Liver (tissue), 8 donors: ENCODE measurements at regions not wholly inside any gene's neighbourhood (a gene's known extent, or its start where the extent isn't known, plus 50 kb on each side); places are given as distances from the start of the nearest gene placed in this dataset.

ENCODE experiments used
- DNase-seq: peaks from one replicate; pipeline ENCODE4 v3.0.0-alpha.2; 2017; ENCODE audit warnings: low spot score
- H3K27ac ChIP-seq, 2 donors: one replicate each; pipeline ENCODE4 v1.7.0; 2013; ENCODE audit warnings: inconsistent platforms in 2 of 2, low read length in 2 of 2, control low read depth in 1 of 2, low read depth in 1 of 2, mild to moderate bottlenecking in 1 of 2
- H3K27me3 ChIP-seq, 4 donors: one replicate each; pipeline versions ENCODE4 v1.6.1 to v1.7.0; 2013; ENCODE audit warnings: low read length in 3 of 4, inconsistent platforms in 1 of 4, mild to moderate bottlenecking in 1 of 4, moderate library complexity in 1 of 4; ENCODE audit not compliant: control insufficient read depth in 4 of 4, insufficient read depth in 4 of 4
- H3K36me3 ChIP-seq, 4 donors: one replicate each; pipeline versions ENCODE4 v1.6.1 to v1.7.0; 2013; ENCODE audit warnings: low read length in 3 of 4, mild to moderate bottlenecking in 3 of 4, low read depth in 1 of 4, moderate library complexity in 1 of 4; ENCODE audit not compliant: control insufficient read depth in 4 of 4, insufficient read depth in 3 of 4
- H3K4me1 ChIP-seq, 4 donors: one replicate each; pipeline versions ENCODE4 v1.6.1 to v1.7.0; 2013; ENCODE audit warnings: low read length in 3 of 4, mild to moderate bottlenecking in 3 of 4, moderate library complexity in 1 of 4; ENCODE audit not compliant: control insufficient read depth in 4 of 4, insufficient read depth in 4 of 4
- H3K4me3 ChIP-seq, 3 donors: one replicate each; pipeline versions ENCODE4 v1.6.1 to v1.7.0; 2013; ENCODE audit warnings: low read length in 3 of 3, control low read depth in 1 of 3, low read depth in 1 of 3, mild to moderate bottlenecking in 1 of 3
- H3K9ac ChIP-seq, 2 donors: one replicate each; pipeline ENCODE4 v1.7.0; 2013; ENCODE audit warnings: low read length in 2 of 2, mild to moderate bottlenecking in 2 of 2, moderate library complexity in 2 of 2, control low read depth in 1 of 2, low read depth in 1 of 2
- H3K9me3 ChIP-seq, 4 donors: one replicate each; pipeline versions ENCODE4 v1.6.1 to v1.7.0; 2013; ENCODE audit warnings: low read length in 3 of 4; ENCODE audit not compliant: control insufficient read depth in 4 of 4
- ATF3 ChIP-seq: IDR thresholded peaks from 2 replicates; pipeline ENCODE4 v1.6.1; 2016; ENCODE audit warnings: antibody characterized with exemption
- CTCF ChIP-seq: fragments of 150-350 bp; IDR thresholded peaks from 2 replicates; pipeline ENCODE4 v1.5.1; 2017; ENCODE audit warnings: improper control_type of control experiment, low read depth, low read length; ENCODE audit not compliant: missing input control
- FOXA1 ChIP-seq: IDR thresholded peaks from 2 replicates; pipeline ENCODE4 v1.6.1; 2016; ENCODE audit warnings: antibody characterized with exemption
- FOXA2 ChIP-seq: IDR thresholded peaks from 2 replicates; pipeline ENCODE4 v1.6.1; 2016; ENCODE audit warnings: antibody characterized with exemption
- GABPA ChIP-seq, 2 donors: IDR thresholded peaks in 1 of 2; conservative IDR thresholded peaks in 1 of 2; 2 replicates each; pipeline ENCODE4 v1.6.1; 2016; ENCODE audit warnings: antibody characterized with exemption in 2 of 2, mild to moderate bottlenecking in 1 of 2, moderate library complexity in 1 of 2
- HNF4A ChIP-seq, 2 donors: conservative IDR thresholded peaks; 2 replicates each; pipeline ENCODE4 v1.6.1; 2016; ENCODE audit warnings: antibody characterized with exemption in 2 of 2, mild to moderate bottlenecking in 2 of 2
- HNF4G ChIP-seq: IDR thresholded peaks from 2 replicates; pipeline ENCODE4 v1.6.1; 2016; ENCODE audit warnings: antibody characterized with exemption
- JUND ChIP-seq, 2 donors: IDR thresholded peaks; 2 replicates each; pipeline ENCODE4 v1.6.1; 2016; ENCODE audit warnings: antibody characterized with exemption in 2 of 2
- NR2F2 ChIP-seq: IDR thresholded peaks from 2 replicates; pipeline ENCODE4 v1.6.1; 2016; ENCODE audit warnings: antibody characterized with exemption
- RXRA ChIP-seq, 2 donors: IDR thresholded peaks; 2 replicates each; pipeline ENCODE4 v1.6.1; 2017 to 2018; ENCODE audit warnings: antibody characterized with exemption in 2 of 2, mild to moderate bottlenecking in 1 of 2
- SP1 ChIP-seq: IDR thresholded peaks from 2 replicates; pipeline ENCODE4 v1.6.1; 2018; ENCODE audit warnings: antibody characterized with exemption, mild to moderate bottlenecking
- TAF1 ChIP-seq: conservative IDR thresholded peaks from 2 replicates; pipeline ENCODE4 v1.6.1; 2016; ENCODE audit warnings: antibody characterized with exemption, mild to moderate bottlenecking
- YY1 ChIP-seq: IDR thresholded peaks from 2 replicates; pipeline ENCODE4 v1.6.1; 2016; ENCODE audit warnings: antibody characterized with exemption, mild to moderate bottlenecking
- ZBTB33 ChIP-seq: IDR thresholded peaks from 2 replicates; pipeline ENCODE4 v1.6.1; 2016; ENCODE audit warnings: antibody characterized with exemption
- WGBS: extraction: QIAGEN DNeasy Blood & Tissue Kit; methylation state at CpG from one replicate; pipeline ENCODE4 v1.1.7; 2013; 5-methylcytosine and 5-hydroxymethylcytosine counted together
- TF ChIP-seq, protein P1 (sequence below): IDR thresholded peaks from 2 replicates; pipeline ENCODE4 v1.6.1; 2016; ENCODE audit warnings: antibody characterized with exemption
- TF ChIP-seq, protein P2 (sequence below): IDR thresholded peaks from 2 replicates; pipeline ENCODE4 v1.6.1; 2016; ENCODE audit warnings: antibody characterized with exemption, mild to moderate bottlenecking
- donor health status: healthy.
- donor health status: healthy.
- donor health status: healthy.
- donor health status: healthy.
- donor health status: healthy.

GRCh38 chr16:85379041-85380001 is 233.8 kb upstream of the GSE1 start:
- WGBS: 87% methylated on average over 15 of the region's 15 CpGs
- Histone ChIP-seq H3K27ac (no peak overlapping the region), H3K4me3 (no peak overlapping the region), H3K27me3 (no peaks in the 10 kb centered on the region), H3K36me3 (no peaks in the 10 kb centered on the region), H3K4me1 (peaks cover 10 to 18% (median 12%) of the 10 kb centered on the region in 4 donors), H3K9me3 (no peaks in the 10 kb centered on the region), H3K9ac (no peak overlapping the region)
- DNase-seq: peak; percentile 58
- TF ChIP-seq ZBTB33 (no peak), CTCF (no peak), GABPA (IDR thresholded peaks at IDR 0.05 in 1 of 2, conservative IDR thresholded peaks at IDR 0.05 in 1 of 2) (no peak), ATF3 (no peak), RXRA (IDR thresholded peaks at IDR 0.05) (no peak), NR2F2 (no peak), HNF4A (conservative IDR thresholded peaks at IDR 0.05) (no peak), TAF1 (no peak), FOXA2 (no peak)
- TF ChIP-seq, protein P1, sequence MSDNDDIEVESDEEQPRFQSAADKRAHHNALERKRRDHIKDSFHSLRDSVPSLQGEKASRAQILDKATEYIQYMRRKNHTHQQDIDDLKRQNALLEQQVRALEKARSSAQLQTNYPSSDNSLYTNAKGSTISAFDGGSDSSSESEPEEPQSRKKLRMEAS: no peak

GRCh38 chr16:85380002-85380395 is 233.1 kb upstream of the GSE1 start:
- no peaks in the 10 kb centered on the region for H3K9me3 ChIP-seq
- H3K4me1 ChIP-seq: peaks cover 10 to 18% (median 12%) of the 10 kb centered on the region in 4 donors
- no peak overlapping the region for H3K27ac ChIP-seq
- H3K27me3 ChIP-seq: no peaks in the 10 kb centered on the region
- H3K9ac ChIP-seq: no peak overlapping the region
- H3K4me3 ChIP-seq: no peak overlapping the region
- DNase-seq: no peak
- no peaks in the 10 kb centered on the region for H3K36me3 ChIP-seq
- 49% methylated on average over 2 of the region's 2 CpGs for WGBS
- TF ChIP-seq FOXA1: no peak
- TF ChIP-seq YY1: no peak
- TF ChIP-seq CTCF: no peak
- TF ChIP-seq, protein P2, sequence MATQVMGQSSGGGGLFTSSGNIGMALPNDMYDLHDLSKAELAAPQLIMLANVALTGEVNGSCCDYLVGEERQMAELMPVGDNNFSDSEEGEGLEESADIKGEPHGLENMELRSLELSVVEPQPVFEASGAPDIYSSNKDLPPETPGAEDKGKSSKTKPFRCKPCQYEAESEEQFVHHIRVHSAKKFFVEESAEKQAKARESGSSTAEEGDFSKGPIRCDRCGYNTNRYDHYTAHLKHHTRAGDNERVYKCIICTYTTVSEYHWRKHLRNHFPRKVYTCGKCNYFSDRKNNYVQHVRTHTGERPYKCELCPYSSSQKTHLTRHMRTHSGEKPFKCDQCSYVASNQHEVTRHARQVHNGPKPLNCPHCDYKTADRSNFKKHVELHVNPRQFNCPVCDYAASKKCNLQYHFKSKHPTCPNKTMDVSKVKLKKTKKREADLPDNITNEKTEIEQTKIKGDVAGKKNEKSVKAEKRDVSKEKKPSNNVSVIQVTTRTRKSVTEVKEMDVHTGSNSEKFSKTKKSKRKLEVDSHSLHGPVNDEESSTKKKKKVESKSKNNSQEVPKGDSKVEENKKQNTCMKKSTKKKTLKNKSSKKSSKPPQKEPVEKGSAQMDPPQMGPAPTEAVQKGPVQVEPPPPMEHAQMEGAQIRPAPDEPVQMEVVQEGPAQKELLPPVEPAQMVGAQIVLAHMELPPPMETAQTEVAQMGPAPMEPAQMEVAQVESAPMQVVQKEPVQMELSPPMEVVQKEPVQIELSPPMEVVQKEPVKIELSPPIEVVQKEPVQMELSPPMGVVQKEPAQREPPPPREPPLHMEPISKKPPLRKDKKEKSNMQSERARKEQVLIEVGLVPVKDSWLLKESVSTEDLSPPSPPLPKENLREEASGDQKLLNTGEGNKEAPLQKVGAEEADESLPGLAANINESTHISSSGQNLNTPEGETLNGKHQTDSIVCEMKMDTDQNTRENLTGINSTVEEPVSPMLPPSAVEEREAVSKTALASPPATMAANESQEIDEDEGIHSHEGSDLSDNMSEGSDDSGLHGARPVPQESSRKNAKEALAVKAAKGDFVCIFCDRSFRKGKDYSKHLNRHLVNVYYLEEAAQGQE: no peak
- TF ChIP-seq TAF1: no peak
- TF ChIP-seq GABPA (IDR thresholded peaks at IDR 0.05 in 1 of 2, conservative IDR thresholded peaks at IDR 0.05 in 1 of 2): no peak
- TF ChIP-seq JUND (IDR thresholded peaks at IDR 0.05): no peak
- TF ChIP-seq ATF3: no peak
- TF ChIP-seq ZBTB33: no peak
- no peak for TF ChIP-seq NR2F2
- TF ChIP-seq SP1: no peak
- no peak for TF ChIP-seq HNF4G
- TF ChIP-seq RXRA (IDR thresholded peaks at IDR 0.05): no peak
- TF ChIP-seq, protein P1: no peak
- TF ChIP-seq FOXA2: no peak
- no peak for TF ChIP-seq HNF4A (conservative IDR thresholded peaks at IDR 0.05)
